Bronchial epithelial cell (primary cell): ENCODE measurements at regions not wholly inside any gene's neighbourhood (a gene's known extent, or its start where the extent isn't known, plus 50 kb on each side); places are given as distances from the start of the nearest gene placed in this dataset.

Experiments
- DNase-seq: peaks from one replicate; pipeline ENCODE4 v3.0.0-alpha.2; 2010; ENCODE audit warnings: low read depth
- FAIRE-seq: peaks from 2 replicates; lab custom pipeline; 2011; peaks lifted over from hg19 to GRCh38; lab: Jason Lieb, UNC
- H3K27me3 ChIP-seq: 2 replicates; pipeline ENCODE4 v1.5.1; 2011; ENCODE audit warnings: low read length; ENCODE audit not compliant: control insufficient read depth, insufficient read depth
- H3K36me3 ChIP-seq: 2 replicates; pipeline ENCODE4 v1.5.1; 2011; ENCODE audit warnings: low read length; ENCODE audit not compliant: control insufficient read depth, insufficient read depth
- H3K4me3 ChIP-seq: 2 replicates; pipeline ENCODE4 v1.5.1; 2011; ENCODE audit warnings: mild to moderate bottlenecking, low read depth, low read length, control low read depth
- CTCF ChIP-seq: IDR thresholded peaks from 2 replicates; pipeline ENCODE4 v1.5.1; 2011; ENCODE audit warnings: mild to moderate bottlenecking, moderate library complexity, low read length, control low read depth, inconsistent platforms; ENCODE audit not compliant: insufficient read depth, severe bottlenecking

GRCh38 chr4:123701131-123701575 is 304.6 kb downstream of the SPRY1 start:
- no peak for DNase-seq
- H3K27me3 ChIP-seq = no peaks in the 10 kb centered on the region
- no peak overlapping the region for H3K4me3 ChIP-seq
- FAIRE-seq = no peak
- no peaks in the 10 kb centered on the region for H3K36me3 ChIP-seq
- TF ChIP-seq CTCF = no peak

- no peaks in the 10 kb centered on the region for H3K27me3 ChIP-seq
- no peak overlapping the region for H3K4me3 ChIP-seq
- FAIRE-seq = no peak
- no peak for TF ChIP-seq CTCF
- no peak for DNase-seq
- H3K36me3 ChIP-seq = no peaks in the 10 kb centered on the region
Observed at GRCh38 chr4:123705419-123705818, 308.8 kb downstream of the SPRY1 start.

- DNase-seq = no peak
- TF ChIP-seq CTCF = no peak
Observed at GRCh38 chr4:123706973-123707372, 310.4 kb downstream of the SPRY1 start.

GRCh38 chr4:123708902-123709301 is 312.3 kb downstream of the SPRY1 start:
- no peak for DNase-seq
- Histone ChIP-seq H3K36me3 (no peaks in the 10 kb centered on the region), H3K4me3 (no peak overlapping the region), H3K27me3 (no peaks in the 10 kb centered on the region)
- TF ChIP-seq CTCF = no peak
- no peak for FAIRE-seq

More at GRCh38 chr4:123706973-123707372, 310.4 kb downstream of the SPRY1 start:
- Histone ChIP-seq H3K36me3 (no peaks in the 10 kb centered on the region), H3K27me3 (no peaks in the 10 kb centered on the region), H3K4me3 (no peak overlapping the region)
- FAIRE-seq = no peak

- Histone ChIP-seq H3K4me3 (no peak overlapping the region), H3K36me3 (no peaks in the 10 kb centered on the region), H3K27me3 (no peaks in the 10 kb centered on the region)
- no peak for TF ChIP-seq CTCF
- FAIRE-seq (no peak), DNase-seq (no peak)
Observed at GRCh38 chr4:123709336-123709735, 312.7 kb downstream of the SPRY1 start.

GRCh38 chr4:123731035-123731434 is 334.4 kb downstream of the SPRY1 start:
- H3K36me3 ChIP-seq = no peaks in the 10 kb centered on the region
- FAIRE-seq = no peak
- DNase-seq = no peak
- no peak for TF ChIP-seq CTCF
- H3K27me3 ChIP-seq = no peaks in the 10 kb centered on the region
- no peak overlapping the region for H3K4me3 ChIP-seq
